SK-N-SH (cell line): ENCODE measurements at regions not wholly inside any gene's neighbourhood (a gene's known extent, or its start where the extent isn't known, plus 50 kb on each side); places are given as distances from the start of the nearest gene placed in this dataset.

Experiments used
- CTCF ChIA-PET: fragments of 300-600, 350-600 bp; formaldehyde crosslinking; extraction: SDS; loops from one replicate; lab custom pipeline; 2021; lab: Yijun Ruan, JAX
- POLR2A ChIA-PET: fragments of 350-600 bp; sonication (Branson Sonifier 250); formaldehyde crosslinking; extraction: SDS; loops from one replicate; lab custom pipeline; 2020; ENCODE audit warnings: antibody characterized with exemption, inconsistent platforms; lab: Yijun Ruan, JAX
- DNase-seq: peaks from one replicate; pipeline ENCODE4 v3.0.0; 2012
- H2AFZ ChIP-seq: fragments of 200-600 bp; sonication (generic); 2 replicates; pipeline ENCODE4 v1.8.1; 2016; ENCODE audit warnings: antibody characterized with exemption, mild to moderate bottlenecking, low read depth
- H3F3A ChIP-seq: fragments of 200-600 bp; sonication (generic); replicated peaks from 2 replicates; pipeline ENCODE3; 2016; ENCODE audit warnings: antibody characterized with exemption, mild to moderate bottlenecking; ENCODE audit not compliant: insufficient read depth
- H3K27ac ChIP-seq, 2 experiments: fragments of 200-500 bp in 1 of 2; fragments of 200-600 bp in 1 of 2; sonication (Bioruptor generic) in 1 of 2; sonication (generic), shearing (Covaris generic) in 1 of 2; 2 replicates each; pipeline versions ENCODE4 v1.5.1 to v1.6.1; 2014 to 2016; ENCODE audit warnings: low read depth in 2 of 2, inconsistent platforms in 1 of 2, low read length in 1 of 2, mild to moderate bottlenecking in 1 of 2, mixed read lengths in 1 of 2
- H3K27me3 ChIP-seq: fragments of 200-600 bp; sonication (generic), shearing (Covaris generic); 2 replicates; pipeline ENCODE4 v1.6.1; 2016; ENCODE audit warnings: mixed run types; ENCODE audit not compliant: insufficient read depth
- H3K36me3 ChIP-seq, 2 experiments: fragments of 200-500 bp in 1 of 2; fragments of 200-600 bp in 1 of 2; sonication (Bioruptor generic) in 1 of 2; sonication (generic) in 1 of 2; replicated peaks in 1 of 2; 2 replicates each; pipeline versions ENCODE3 to v1.5.1; 2014 to 2016; ENCODE audit warnings: low read length in 1 of 2, mild to moderate bottlenecking in 1 of 2; ENCODE audit not compliant: insufficient read depth in 2 of 2, control insufficient read depth in 1 of 2
- H3K4me1 ChIP-seq, 2 experiments: fragments of 200-500 bp in 1 of 2; fragments of 200-600 bp in 1 of 2; sonication (Bioruptor generic) in 1 of 2; sonication (generic), shearing (Covaris generic) in 1 of 2; 2 replicates each; pipeline versions ENCODE4 v1.5.1 to v1.6.1; 2014 to 2016; ENCODE audit warnings: low read depth in 1 of 2, low read length in 1 of 2, mixed run types in 1 of 2; ENCODE audit not compliant: insufficient read depth in 2 of 2, control insufficient read depth in 1 of 2
- H3K4me2 ChIP-seq: fragments of 200-600 bp; sonication (generic), shearing (Covaris generic); 2 replicates; pipeline ENCODE4 v1.6.1; 2017; ENCODE audit warnings: mixed run types
- H3K4me3 ChIP-seq, 2 experiments: fragments of 200-500 bp in 1 of 2; fragments of 200-600 bp in 1 of 2; sonication (Bioruptor generic) in 1 of 2; sonication (generic), shearing (Covaris generic) in 1 of 2; 2 replicates each; pipeline versions ENCODE4 v1.5.1 to v1.8.1; 2014 to 2016; ENCODE audit warnings: low read depth in 2 of 2, inconsistent platforms in 1 of 2, low read length in 1 of 2, mild to moderate bottlenecking in 1 of 2, mixed read lengths in 1 of 2, moderate library complexity in 1 of 2
- H3K79me2 ChIP-seq: fragments of 200-600 bp; sonication (generic); 2 replicates; pipeline ENCODE4 v1.8.1; 2017; ENCODE audit warnings: mild to moderate bottlenecking; ENCODE audit not compliant: insufficient read depth
- H3K9ac ChIP-seq: fragments of 200-600 bp; sonication (generic); 2 replicates; pipeline ENCODE4 v1.6.1; 2017; ENCODE audit warnings: mixed run types
- H3K9me2 ChIP-seq: fragments of 200-600 bp; sonication (generic); 2 replicates; pipeline ENCODE4 v1.6.1; 2017; ENCODE audit warnings: mixed run types
- H3K9me3 ChIP-seq: fragments of 200-600 bp; sonication (generic); 2 replicates; pipeline ENCODE4 v1.6.1; 2017; ENCODE audit warnings: mixed run types, mild to moderate bottlenecking, moderate library complexity
- H4K20me1 ChIP-seq: fragments of 200-600 bp; sonication (generic); 2 replicates; pipeline ENCODE4 v1.6.1; 2017; ENCODE audit warnings: mild to moderate bottlenecking, mixed run types; ENCODE audit not compliant: insufficient read depth
- CHD2 ChIP-seq: fragments of 150-350 bp; IDR thresholded peaks from 2 replicates; pipeline ENCODE4 v1.6.1; 2018; ENCODE audit warnings: low read length; ENCODE audit not compliant: partially characterized antibody
- CTCF ChIP-seq: fragments of 200-600 bp; sonication (generic); IDR thresholded peaks from 2 replicates; pipeline ENCODE4 v1.6.1; 2017; ENCODE audit warnings: antibody characterized with exemption, mild to moderate bottlenecking, moderate library complexity
- ELF1 ChIP-seq: IDR thresholded peaks from 2 replicates; pipeline ENCODE4 v1.4.0; 2012
- EP300 ChIP-seq, 2 experiments: IDR thresholded peaks; 2 replicates each; pipeline versions ENCODE4 v1.4.0 to v1.6.1; 2012; ENCODE audit warnings: borderline replicate concordance in 1 of 2, low read depth in 1 of 2, low read length in 1 of 2
- GATA2 ChIP-seq: sonication (generic); formaldehyde crosslinking; IDR thresholded peaks from 2 replicates; pipeline ENCODE4 v1.5.0; 2020; ENCODE audit warnings: mild to moderate bottlenecking, missing genetic modification reagents
- IRF3 ChIP-seq: fragments of 150-350 bp; IDR thresholded peaks from 2 replicates; pipeline ENCODE4 v1.6.1; 2016; ENCODE audit warnings: mild to moderate bottlenecking, low read depth, low read length
- NRF1 ChIP-seq: IDR thresholded peaks from 2 replicates; pipeline ENCODE4 v1.6.1; 2012; ENCODE audit warnings: low read depth, mild to moderate bottlenecking, low read length
- PBX3 ChIP-seq: IDR thresholded peaks from 2 replicates; pipeline ENCODE4; 2012
- RAD21 ChIP-seq: IDR thresholded peaks from 2 replicates; pipeline ENCODE4 v1.6.1; 2012; ENCODE audit warnings: mild to moderate bottlenecking, low read length
- REST ChIP-seq: IDR thresholded peaks from 2 replicates; pipeline ENCODE4 v1.6.1; 2012; ENCODE audit warnings: mild to moderate bottlenecking, low read depth, low read length, moderate library complexity
- RFX5 ChIP-seq: IDR thresholded peaks from 2 replicates; pipeline ENCODE4 v1.6.1; 2012; ENCODE audit warnings: mild to moderate bottlenecking, improper control_type of control experiment, low read length
- TEAD4 ChIP-seq: IDR thresholded peaks from 2 replicates; pipeline ENCODE4 v1.4.0; 2012; ENCODE audit warnings: mild to moderate bottlenecking, borderline replicate concordance; ENCODE audit not compliant: insufficient read depth
- ZBTB33 ChIP-seq: IDR thresholded peaks from 2 replicates; pipeline ENCODE4 v1.4.0; 2012; ENCODE audit warnings: low read depth, borderline replicate concordance
- WGBS: methylation state at CpG from one replicate; pipeline ENCODE4 v1.1.6; 2017; ENCODE audit warnings: low lambda C conversion rate; 5-methylcytosine and 5-hydroxymethylcytosine counted together

GRCh38 chr11:103582351-103582909, 454.0 kb upstream of the DDI1 start:
- POLR2A ChIA-PET, result no interaction called here
- Histone ChIP-seq H2AFZ (no peak overlapping the region), H3K9me2 (no peaks in the 10 kb centered on the region), H3K4me3 (no peak overlapping the region), H4K20me1 (no peaks in the 10 kb centered on the region), H3K9me3 (no peaks in the 10 kb centered on the region), H3K27me3 (no peaks in the 10 kb centered on the region), H3K36me3 (no peaks in the 10 kb centered on the region), H3F3A (no peaks in the 10 kb centered on the region), H3K4me2 (no peak overlapping the region), H3K9ac (no peak overlapping the region), H3K79me2 (no peaks in the 10 kb centered on the region), H3K4me1 (peaks cover 0 to 6% of the 10 kb centered on the region in 2 experiments; a peak in 2 of 4 replicates), H3K27ac (no peak overlapping the region)
- 80% methylated on average over 4 of the region's 4 CpGs for WGBS
- CTCF ChIA-PET, result interaction anchor here (2.5 kb wide), 1 partner anchor 18 kb away, joined by 6 read pairs; no protein-coding TSS in a partner anchor
- DNase-seq, result no peak
- TF ChIP-seq CHD2, result no peak
- no peak for TF ChIP-seq EP300 (IDR thresholded peaks at IDR 0.05; ENCODE audit: borderline replicate concordance in 1 of 2, low read depth in 1 of 2, low read length in 1 of 2)
- no peak for TF ChIP-seq RFX5
- no peak for TF ChIP-seq IRF3

- CTCF ChIA-PET, result interaction anchor here (0.8 to 1.4 kb wide), 4 partner anchors 18 to 259 kb away, joined by 3 to 4 read pairs (median 3); no protein-coding TSS in a partner anchor
- no peaks in the 10 kb centered on the region for H3K9me3 ChIP-seq
- H3K27me3 ChIP-seq, result no peaks in the 10 kb centered on the region
- 88% methylated on average over 2 of the region's 2 CpGs for WGBS
- H3K79me2 ChIP-seq, result no peaks in the 10 kb centered on the region
- H3K9ac ChIP-seq, result no peak overlapping the region
- H2AFZ ChIP-seq, result no peak overlapping the region
- H3K4me1 ChIP-seq, result peaks cover 0 to 18% of the 10 kb centered on the region in 2 experiments; a peak in 3 of 4 replicates
- H3K27ac ChIP-seq, result no peak overlapping the region
- no peaks in the 10 kb centered on the region for H3F3A ChIP-seq
- no peaks in the 10 kb centered on the region for H4K20me1 ChIP-seq
- H3K9me2 ChIP-seq, result no peaks in the 10 kb centered on the region
- H3K4me2 ChIP-seq, result no peak overlapping the region
- POLR2A ChIA-PET, result no interaction called here
- DNase-seq, result no peak
- no peaks in the 10 kb centered on the region for H3K36me3 ChIP-seq
- H3K4me3 ChIP-seq, result no peak overlapping the region
- TF ChIP-seq PBX3 (no peak), ZBTB33 (no peak), REST (no peak), RAD21 (no peak), CTCF (no peak), EP300 (IDR thresholded peaks at IDR 0.05; ENCODE audit: borderline replicate concordance in 1 of 2, low read depth in 1 of 2, low read length in 1 of 2) (no peak), ELF1 (no peak), IRF3 (no peak), NRF1 (no peak), TEAD4 (no peak), GATA2 (no peak)
Measured at GRCh38 chr11:103584021-103584420, 452.4 kb upstream of the DDI1 start.
